ENCODE measurements at regions not wholly inside any gene's neighbourhood (a gene's known extent, or its start where the extent isn't known, plus 50 kb on each side); places are given as distances from the start of the nearest gene placed in this dataset.

- TF ChIP-seq, protein P1, sequence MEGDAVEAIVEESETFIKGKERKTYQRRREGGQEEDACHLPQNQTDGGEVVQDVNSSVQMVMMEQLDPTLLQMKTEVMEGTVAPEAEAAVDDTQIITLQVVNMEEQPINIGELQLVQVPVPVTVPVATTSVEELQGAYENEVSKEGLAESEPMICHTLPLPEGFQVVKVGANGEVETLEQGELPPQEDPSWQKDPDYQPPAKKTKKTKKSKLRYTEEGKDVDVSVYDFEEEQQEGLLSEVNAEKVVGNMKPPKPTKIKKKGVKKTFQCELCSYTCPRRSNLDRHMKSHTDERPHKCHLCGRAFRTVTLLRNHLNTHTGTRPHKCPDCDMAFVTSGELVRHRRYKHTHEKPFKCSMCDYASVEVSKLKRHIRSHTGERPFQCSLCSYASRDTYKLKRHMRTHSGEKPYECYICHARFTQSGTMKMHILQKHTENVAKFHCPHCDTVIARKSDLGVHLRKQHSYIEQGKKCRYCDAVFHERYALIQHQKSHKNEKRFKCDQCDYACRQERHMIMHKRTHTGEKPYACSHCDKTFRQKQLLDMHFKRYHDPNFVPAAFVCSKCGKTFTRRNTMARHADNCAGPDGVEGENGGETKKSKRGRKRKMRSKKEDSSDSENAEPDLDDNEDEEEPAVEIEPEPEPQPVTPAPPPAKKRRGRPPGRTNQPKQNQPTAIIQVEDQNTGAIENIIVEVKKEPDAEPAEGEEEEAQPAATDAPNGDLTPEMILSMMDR (IDR thresholded peaks at IDR 0.05): no peak
- TF ChIP-seq POLR2A (IDR thresholded peaks at IDR 0.05): no peak
These were observed 79.7 kb upstream of the LYZL2 start for GRCh38 chr10:30709229-30709628.
